Endothelial cell of umbilical vein (primary cell): ENCODE measurements at regions not wholly inside any gene's neighbourhood (a gene's known extent, or its start where the extent isn't known, plus 50 kb on each side); places are given as distances from the start of the nearest gene placed in this dataset.

Experiments used
- BruUV-seq: library from RNA; stranded (reverse); fragments of 400-500 nt; replicated peaks from 2 replicates; lab custom pipeline; 2021; lab: Mats Ljungman, UMichigan
- CTCF ChIA-PET: fragments of 300-600, 350-600 bp; sonication (Branson Sonifier 250); formaldehyde crosslinking; loops from one replicate; lab custom pipeline; 2021; ENCODE audit warnings: antibody characterized with exemption, inconsistent platforms; lab: Charles Lee
- POLR2A ChIA-PET: fragments of 300-600, 350-600 bp; sonication (Branson Sonifier 250); formaldehyde crosslinking; loops from one replicate; lab custom pipeline; 2021; ENCODE audit warnings: antibody characterized with exemption, inconsistent platforms; lab: Charles Lee
- DNase-seq: peaks from one replicate; pipeline ENCODE4 v3.0.0-alpha.2; 2011; ENCODE audit warnings: low read depth, low spot score
- FAIRE-seq: peaks from 2 replicates; lab custom pipeline; 2011; peaks lifted over from hg19 to GRCh38; lab: Jason Lieb, UNC
- H2AFZ ChIP-seq: 2 replicates; pipeline ENCODE4 v1.6.0; 2012; ENCODE audit warnings: low read depth, low read length, control low read depth, inconsistent platforms
- H3K27ac ChIP-seq: 2 replicates; pipeline ENCODE4 v1.5.1; 2011; ENCODE audit warnings: low read depth, mild to moderate bottlenecking, control low read depth, low read length, moderate library complexity; ENCODE audit not compliant: insufficient read depth
- H3K27me3 ChIP-seq, 2 experiments: 2 replicates each; pipeline versions ENCODE4 v1.6.0 to v1.6.1; 2011; ENCODE audit warnings: low read length in 2 of 2, mixed read lengths in 1 of 2; ENCODE audit not compliant: control insufficient read depth in 2 of 2, insufficient read depth in 2 of 2
- H3K36me3 ChIP-seq, 2 experiments: 2 replicates in 1 of 2; 3 replicates in 1 of 2; pipeline ENCODE4 v1.5.1; 2011; ENCODE audit warnings: low read length in 2 of 2, mild to moderate bottlenecking in 1 of 2, moderate library complexity in 1 of 2; ENCODE audit not compliant: control insufficient read depth in 2 of 2, insufficient read depth in 2 of 2; ENCODE audit errors: extremely low read depth in 1 of 2
- H3K4me1 ChIP-seq: 3 replicates; pipeline ENCODE4 v1.5.1; 2011; ENCODE audit warnings: mild to moderate bottlenecking, low read length; ENCODE audit not compliant: control insufficient read depth, insufficient read depth; ENCODE audit errors: extremely low read depth
- H3K4me2 ChIP-seq: 2 replicates; pipeline ENCODE4 v1.6.1; 2011; ENCODE audit warnings: low read length, control low read depth, mixed read lengths; ENCODE audit not compliant: insufficient read depth
- H3K4me3 ChIP-seq, 3 experiments: fragments of 200-600 bp in 1 of 3; sonication (generic), shearing (Covaris generic) in 1 of 3; replicated peaks in 1 of 3; 2 replicates each; pipeline ENCODE4 v1.5.1; 2011 to 2016; ENCODE audit warnings: control low read depth in 3 of 3, low read length in 3 of 3, mild to moderate bottlenecking in 2 of 3, inconsistent platforms in 1 of 3, low read depth in 1 of 3, moderate library complexity in 1 of 3; ENCODE audit not compliant: insufficient read depth in 1 of 3
- H3K79me2 ChIP-seq: 2 replicates; pipeline ENCODE4 v1.6.0; 2012; ENCODE audit warnings: low read length, inconsistent platforms; ENCODE audit not compliant: control insufficient read depth, insufficient read depth
- H3K9ac ChIP-seq: replicated peaks from 2 replicates; pipeline ENCODE3; 2011; ENCODE audit warnings: low read length, control low read depth; ENCODE audit not compliant: insufficient read depth; ENCODE audit errors: extremely low read depth
- H3K9me1 ChIP-seq: replicated peaks from 3 replicates; pipeline ENCODE4 v1.6.0; 2011; ENCODE audit warnings: mild to moderate bottlenecking, low read length; ENCODE audit not compliant: control insufficient read depth, insufficient read depth; ENCODE audit errors: extremely low read depth
- H3K9me3 ChIP-seq: replicated peaks from 2 replicates; pipeline ENCODE4 v1.5.1; 2012; ENCODE audit warnings: low read length, inconsistent platforms; ENCODE audit not compliant: control insufficient read depth, insufficient read depth
- H4K20me1 ChIP-seq: replicated peaks from 2 replicates; pipeline ENCODE3; 2011; ENCODE audit warnings: mild to moderate bottlenecking, low read length; ENCODE audit not compliant: control insufficient read depth, insufficient read depth; ENCODE audit errors: extremely low read depth
- EZH2 ChIP-seq: IDR thresholded peaks from 2 replicates; pipeline ENCODE4 v1.6.1; 2012; ENCODE audit warnings: borderline replicate concordance, low read depth, mild to moderate bottlenecking, moderate library complexity, low read length, inconsistent platforms; ENCODE audit not compliant: severe bottlenecking
- FOS ChIP-seq: IDR thresholded peaks from 2 replicates; pipeline ENCODE4 v1.6.1; 2011; ENCODE audit warnings: mild to moderate bottlenecking, low read length, moderate library complexity, borderline replicate concordance; ENCODE audit not compliant: insufficient read depth
- GATA2 ChIP-seq: IDR thresholded peaks from 2 replicates; pipeline ENCODE4 v1.7.0; 2011; ENCODE audit warnings: low read depth, mild to moderate bottlenecking, moderate library complexity, mixed read lengths, low read length; ENCODE audit not compliant: insufficient read length, insufficient read depth
- JUN ChIP-seq: IDR thresholded peaks from 2 replicates; pipeline ENCODE4 v1.6.1; 2011; ENCODE audit warnings: borderline replicate concordance, low read depth; ENCODE audit not compliant: insufficient read length, insufficient read depth
- MAX ChIP-seq: IDR thresholded peaks from 2 replicates; pipeline ENCODE4 v1.6.1; 2011; ENCODE audit not compliant: insufficient read depth, insufficient read length
- MYC ChIP-seq: IDR thresholded peaks from one replicate; pipeline ENCODE4 v1.6.1; 2011; ENCODE audit warnings: mild to moderate bottlenecking, low read depth, low read length
- POLR2A ChIP-seq: IDR thresholded peaks from 2 replicates; pipeline ENCODE4 v1.6.1; 2012; ENCODE audit warnings: low read depth, mild to moderate bottlenecking, control low read depth, low read length
- POLR2AphosphoS5 ChIP-seq: IDR thresholded peaks from 2 replicates; pipeline ENCODE4 v1.6.1; 2012; ENCODE audit warnings: low read depth, mild to moderate bottlenecking, control low read depth, low read length, moderate library complexity; ENCODE audit not compliant: insufficient read depth
- dilution Hi-C: fragments of 300-500 bp; cut with MboI; formaldehyde crosslinking; loops from one replicate; pipeline ENCODE4 v1.15.0; 2019; ENCODE audit warnings: low sequenced_read_pairs; ENCODE audit not compliant: extremely low pct_ligation_motif_present
- intact Hi-C: fragments of 100-400 bp; cut with micrococcal nuclease; formaldehyde crosslinking; loops from one replicate; pipeline ENCODE4 v1.10.0; 2022
- TF ChIP-seq, protein P1 (sequence below), 2 donors: IDR thresholded peaks; 1 replicate in 1 of 2; 2 replicates in 1 of 2; pipeline ENCODE4 v1.5.1; 2011; ENCODE audit warnings: low read length in 2 of 2, mild to moderate bottlenecking in 2 of 2, moderate library complexity in 2 of 2, control low read depth in 1 of 2, inconsistent platforms in 1 of 2, low read depth in 1 of 2; ENCODE audit not compliant: insufficient read depth in 1 of 2; ENCODE audit errors: extremely low read depth in 1 of 2

DNA sequence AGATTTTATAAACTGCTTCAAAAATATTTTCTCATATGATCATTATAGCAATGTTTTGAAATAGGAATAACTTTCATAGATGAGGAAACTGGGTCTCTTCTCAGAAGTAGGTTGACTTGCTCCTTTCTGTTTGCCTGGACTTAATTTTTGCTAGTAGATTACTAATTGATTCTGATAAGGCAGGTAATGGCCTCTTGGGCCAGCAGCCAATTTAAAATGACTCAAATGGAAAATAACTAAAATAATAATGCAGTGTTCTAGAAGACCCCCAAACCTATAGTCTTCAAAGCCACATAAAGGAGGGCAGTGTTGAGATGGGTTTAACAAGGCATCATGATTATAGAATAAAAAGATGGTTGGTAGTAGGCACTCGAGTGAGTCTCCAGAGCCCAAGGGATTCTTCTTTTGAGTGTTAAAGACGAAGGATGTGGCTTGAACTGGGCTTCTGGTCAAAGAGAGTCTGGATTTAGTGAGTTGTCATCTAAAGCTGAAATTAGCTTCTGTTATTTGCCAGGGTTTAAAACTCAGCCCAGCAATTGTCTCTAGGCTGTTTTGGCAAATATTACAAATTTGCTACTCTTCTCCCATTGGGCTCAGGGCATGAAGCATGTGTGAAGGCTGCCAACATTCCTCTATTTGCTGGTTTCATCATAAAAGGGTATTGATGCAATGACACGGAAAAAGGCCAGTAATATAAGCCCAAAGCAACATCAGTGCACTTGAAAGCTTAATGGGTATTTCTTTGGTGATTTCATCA lies 297.1 kb upstream of the MEIS2 start:
- Histone ChIP-seq H3K9ac (no peak overlapping the region), H3K4me3 (no peak overlapping the region), H3K79me2 (no peaks in the 10 kb centered on the region), H2AFZ (no peak overlapping the region), H3K27me3 (no peaks in the 10 kb centered on the region), H3K9me3 (no peaks in the 10 kb centered on the region), H3K4me2 (no peak overlapping the region), H3K9me1 (no peaks in the 10 kb centered on the region), H4K20me1 (no peaks in the 10 kb centered on the region), H3K36me3 (no peaks in the 10 kb centered on the region), H3K4me1 (no peaks in the 10 kb centered on the region), H3K27ac (no peak overlapping the region)
- BruUV-seq = no TSS peak
- ChIA-PET POLR2A (no interaction called here), CTCF (no interaction called here)
- DNase-seq (no peak), FAIRE-seq (no peak)
- intact Hi-C loops (no loop called here), dilution Hi-C loops (no loop called here)
- TF ChIP-seq GATA2 (no peak), MYC (no peak), EZH2 (no peak), POLR2AphosphoS5 (no peak), JUN (no peak), FOS (no peak), POLR2A (no peak), MAX (no peak)
- TF ChIP-seq, protein P1, sequence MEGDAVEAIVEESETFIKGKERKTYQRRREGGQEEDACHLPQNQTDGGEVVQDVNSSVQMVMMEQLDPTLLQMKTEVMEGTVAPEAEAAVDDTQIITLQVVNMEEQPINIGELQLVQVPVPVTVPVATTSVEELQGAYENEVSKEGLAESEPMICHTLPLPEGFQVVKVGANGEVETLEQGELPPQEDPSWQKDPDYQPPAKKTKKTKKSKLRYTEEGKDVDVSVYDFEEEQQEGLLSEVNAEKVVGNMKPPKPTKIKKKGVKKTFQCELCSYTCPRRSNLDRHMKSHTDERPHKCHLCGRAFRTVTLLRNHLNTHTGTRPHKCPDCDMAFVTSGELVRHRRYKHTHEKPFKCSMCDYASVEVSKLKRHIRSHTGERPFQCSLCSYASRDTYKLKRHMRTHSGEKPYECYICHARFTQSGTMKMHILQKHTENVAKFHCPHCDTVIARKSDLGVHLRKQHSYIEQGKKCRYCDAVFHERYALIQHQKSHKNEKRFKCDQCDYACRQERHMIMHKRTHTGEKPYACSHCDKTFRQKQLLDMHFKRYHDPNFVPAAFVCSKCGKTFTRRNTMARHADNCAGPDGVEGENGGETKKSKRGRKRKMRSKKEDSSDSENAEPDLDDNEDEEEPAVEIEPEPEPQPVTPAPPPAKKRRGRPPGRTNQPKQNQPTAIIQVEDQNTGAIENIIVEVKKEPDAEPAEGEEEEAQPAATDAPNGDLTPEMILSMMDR (IDR thresholded peaks at IDR 0.05; ENCODE audit: extremely low read depth in 1 of 2, insufficient read depth in 1 of 2, low read depth in 1 of 2, low read length in 2 of 2) = no peak
